AG04449 (cell line): ENCODE measurements at regions not wholly inside any gene's neighbourhood (a gene's known extent, or its start where the extent isn't known, plus 50 kb on each side); places are given as distances from the start of the nearest gene placed in this dataset.

Experiments
- CTCF ChIA-PET: fragments of 350-600 bp; formaldehyde crosslinking; extraction: SDS; loops from one replicate; lab custom pipeline; 2021; ENCODE audit warnings: antibody characterized with exemption; lab: Yijun Ruan, JAX
- POLR2A ChIA-PET: fragments of 400-600, 350-600 bp; formaldehyde crosslinking; extraction: SDS; loops from one replicate; lab custom pipeline; 2020; ENCODE audit warnings: antibody characterized with exemption, inconsistent platforms; lab: Yijun Ruan, JAX
- DNase-seq: peaks from one replicate; pipeline ENCODE4 v3.0.0-alpha.2; 2010; ENCODE audit warnings: low read depth, low spot score
- H3K4me3 ChIP-seq: 2 replicates; pipeline ENCODE4 v1.5.1; 2011; ENCODE audit warnings: low read depth, mild to moderate bottlenecking, control low read depth, low read length
- TF ChIP-seq, protein P1 (sequence below): IDR thresholded peaks from one replicate; pipeline ENCODE4 v1.5.1; 2011; ENCODE audit warnings: mild to moderate bottlenecking, moderate library complexity, low read length, control low read depth, inconsistent platforms; ENCODE audit not compliant: insufficient read depth; ENCODE audit errors: missing control alignments

DNA sequence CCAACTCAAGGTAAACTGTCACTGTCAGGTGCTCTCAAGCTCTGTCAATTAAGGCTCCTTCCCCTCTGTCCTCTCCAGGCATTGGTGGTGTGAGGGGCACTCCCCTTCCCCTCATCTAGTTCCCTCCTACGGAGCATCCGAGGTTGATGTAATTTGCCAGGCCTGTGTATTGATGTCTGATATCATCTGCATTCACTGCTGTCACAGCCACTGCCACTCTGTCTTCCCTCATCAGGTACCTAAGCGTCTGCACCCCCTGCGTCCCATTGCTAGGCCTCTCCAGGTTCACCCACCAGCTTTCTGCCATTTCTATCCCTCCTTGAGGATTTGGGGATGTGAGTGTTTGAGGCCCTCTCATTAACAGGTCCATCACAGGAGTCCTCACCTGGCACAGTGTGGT lies 50.0 kb upstream of the SYT13 start:
- ChIA-PET POLR2A (no interaction called here), CTCF (interaction anchor here (1.8 to 21.4 kb wide), 3 partner anchors 228 to 435 kb away, joined by 5 to 344 read pairs (median 22); no protein-coding TSS in a partner anchor)
- no peak overlapping the region for H3K4me3 ChIP-seq
- TF ChIP-seq, protein P1, sequence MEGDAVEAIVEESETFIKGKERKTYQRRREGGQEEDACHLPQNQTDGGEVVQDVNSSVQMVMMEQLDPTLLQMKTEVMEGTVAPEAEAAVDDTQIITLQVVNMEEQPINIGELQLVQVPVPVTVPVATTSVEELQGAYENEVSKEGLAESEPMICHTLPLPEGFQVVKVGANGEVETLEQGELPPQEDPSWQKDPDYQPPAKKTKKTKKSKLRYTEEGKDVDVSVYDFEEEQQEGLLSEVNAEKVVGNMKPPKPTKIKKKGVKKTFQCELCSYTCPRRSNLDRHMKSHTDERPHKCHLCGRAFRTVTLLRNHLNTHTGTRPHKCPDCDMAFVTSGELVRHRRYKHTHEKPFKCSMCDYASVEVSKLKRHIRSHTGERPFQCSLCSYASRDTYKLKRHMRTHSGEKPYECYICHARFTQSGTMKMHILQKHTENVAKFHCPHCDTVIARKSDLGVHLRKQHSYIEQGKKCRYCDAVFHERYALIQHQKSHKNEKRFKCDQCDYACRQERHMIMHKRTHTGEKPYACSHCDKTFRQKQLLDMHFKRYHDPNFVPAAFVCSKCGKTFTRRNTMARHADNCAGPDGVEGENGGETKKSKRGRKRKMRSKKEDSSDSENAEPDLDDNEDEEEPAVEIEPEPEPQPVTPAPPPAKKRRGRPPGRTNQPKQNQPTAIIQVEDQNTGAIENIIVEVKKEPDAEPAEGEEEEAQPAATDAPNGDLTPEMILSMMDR = no peak
- no peak for DNase-seq
